ENCODE measurements at regions not wholly inside any gene's neighbourhood (a gene's known extent, or its start where the extent isn't known, plus 50 kb on each side); places are given as distances from the start of the nearest gene placed in this dataset.

DNA sequence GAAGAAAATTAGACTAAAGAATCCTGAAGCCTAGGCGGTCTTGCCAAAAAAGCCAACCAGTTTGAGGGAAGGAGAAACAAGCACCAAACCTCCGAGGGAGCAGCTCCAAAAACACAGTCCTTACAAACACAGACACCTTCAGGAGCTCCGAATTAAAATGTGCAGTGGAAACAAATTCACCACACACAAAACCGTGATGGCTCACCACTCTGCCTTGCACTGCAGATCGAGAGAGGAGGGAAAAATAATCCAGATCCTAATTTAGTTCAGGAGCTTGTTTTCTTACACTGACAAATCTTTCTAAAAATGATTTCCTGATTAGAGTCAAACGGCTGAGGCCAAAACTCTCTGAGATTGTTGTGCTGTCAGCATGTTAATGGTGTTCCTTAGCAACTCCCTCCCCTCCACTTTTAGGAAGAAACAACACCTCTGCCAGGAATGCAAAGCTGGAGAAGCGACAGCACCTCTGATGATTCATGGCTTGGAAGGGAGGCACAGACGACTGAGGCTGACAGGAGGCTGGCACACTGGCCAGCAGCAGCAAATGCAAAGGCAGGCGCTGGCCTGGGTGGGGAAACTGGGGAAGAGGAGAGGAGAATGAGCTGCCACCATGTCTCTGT is 249.4 kb upstream of the KLHL29 start:
- TF ChIP-seq FOXA1 (IDR thresholded peaks at IDR 0.05), result no peak
- TF ChIP-seq, protein P1, sequence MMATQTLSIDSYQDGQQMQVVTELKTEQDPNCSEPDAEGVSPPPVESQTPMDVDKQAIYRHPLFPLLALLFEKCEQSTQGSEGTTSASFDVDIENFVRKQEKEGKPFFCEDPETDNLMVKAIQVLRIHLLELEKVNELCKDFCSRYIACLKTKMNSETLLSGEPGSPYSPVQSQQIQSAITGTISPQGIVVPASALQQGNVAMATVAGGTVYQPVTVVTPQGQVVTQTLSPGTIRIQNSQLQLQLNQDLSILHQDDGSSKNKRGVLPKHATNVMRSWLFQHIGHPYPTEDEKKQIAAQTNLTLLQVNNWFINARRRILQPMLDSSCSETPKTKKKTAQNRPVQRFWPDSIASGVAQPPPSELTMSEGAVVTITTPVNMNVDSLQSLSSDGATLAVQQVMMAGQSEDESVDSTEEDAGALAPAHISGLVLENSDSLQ (IDR thresholded peaks at IDR 0.05), result no peak
- no peak for TF ChIP-seq ELF4 (IDR thresholded peaks at IDR 0.05)
- no peak for TF ChIP-seq BHLHE40 (IDR thresholded peaks at IDR 0.05; ENCODE audit: borderline replicate concordance)
- TF ChIP-seq SUZ12 (IDR thresholded peaks at IDR 0.05), result no peak
- TF ChIP-seq ZNF384 (IDR thresholded peaks at IDR 0.05), result no peak
- no peak for TF ChIP-seq FOXK2 (IDR thresholded peaks at IDR 0.05)
- no peak for TF ChIP-seq TARDBP (IDR thresholded peaks at IDR 0.05)
- no peak for TF ChIP-seq ARNT (IDR thresholded peaks at IDR 0.05)
- TF ChIP-seq CTBP1 (IDR thresholded peaks at IDR 0.05; ENCODE audit: borderline replicate concordance), result no peak
- no peak for TF ChIP-seq FOXM1 (IDR thresholded peaks at IDR 0.05; ENCODE audit: borderline replicate concordance)
- no peak for TF ChIP-seq HDGF (IDR thresholded peaks at IDR 0.05; ENCODE audit: borderline replicate concordance)
- ChIA-PET CTCF (interaction anchor here (0.7 kb wide), 1 partner anchor 140 kb away, joined by 3 read pairs; no protein-coding TSS in a partner anchor), POLR2A (no interaction called here)
- no peak for DNase-seq (ENCODE audit: extremely low spot score)

DNA sequence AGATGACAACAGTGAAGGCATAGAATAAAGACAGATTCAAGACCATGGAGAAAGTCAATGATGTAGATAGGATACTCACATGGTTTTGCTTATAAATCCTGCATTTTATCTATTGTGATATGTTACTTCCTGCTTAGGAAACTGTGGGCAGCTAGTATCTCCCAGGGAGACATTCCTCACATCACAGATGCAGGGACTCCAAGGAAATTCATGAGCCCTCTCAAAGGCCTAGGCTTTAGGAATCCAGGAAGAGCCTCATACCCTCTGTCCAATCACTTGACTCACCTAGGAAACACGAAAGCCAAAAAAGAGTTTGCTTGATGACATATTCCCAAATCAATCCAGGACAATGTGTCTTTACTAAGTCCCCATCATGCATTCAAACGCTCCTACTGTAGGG is 247.8 kb upstream of the KLHL29 start:
- no peak for TF ChIP-seq FOXK2 (IDR thresholded peaks at IDR 0.05)
- TF ChIP-seq NFRKB (IDR thresholded peaks at IDR 0.05), result no peak
- no peak for TF ChIP-seq CTBP1 (IDR thresholded peaks at IDR 0.05; ENCODE audit: borderline replicate concordance)
- no peak for TF ChIP-seq FOXM1 (IDR thresholded peaks at IDR 0.05; ENCODE audit: borderline replicate concordance)
- TF ChIP-seq HDGF (IDR thresholded peaks at IDR 0.05; ENCODE audit: borderline replicate concordance), result no peak
- no peak for TF ChIP-seq SUZ12 (IDR thresholded peaks at IDR 0.05)
- no peak for TF ChIP-seq LEF1 (IDR thresholded peaks at IDR 0.05; ENCODE audit: borderline replicate concordance)
- no peak for TF ChIP-seq ARNT (IDR thresholded peaks at IDR 0.05)
- no peak for TF ChIP-seq FOXA1 (IDR thresholded peaks at IDR 0.05)
- no peak for TF ChIP-seq SP1 (IDR thresholded peaks at IDR 0.05)
- DNase-seq (ENCODE audit: extremely low spot score), result no peak
- ChIA-PET CTCF (no interaction called here), POLR2A (no interaction called here)

DNA sequence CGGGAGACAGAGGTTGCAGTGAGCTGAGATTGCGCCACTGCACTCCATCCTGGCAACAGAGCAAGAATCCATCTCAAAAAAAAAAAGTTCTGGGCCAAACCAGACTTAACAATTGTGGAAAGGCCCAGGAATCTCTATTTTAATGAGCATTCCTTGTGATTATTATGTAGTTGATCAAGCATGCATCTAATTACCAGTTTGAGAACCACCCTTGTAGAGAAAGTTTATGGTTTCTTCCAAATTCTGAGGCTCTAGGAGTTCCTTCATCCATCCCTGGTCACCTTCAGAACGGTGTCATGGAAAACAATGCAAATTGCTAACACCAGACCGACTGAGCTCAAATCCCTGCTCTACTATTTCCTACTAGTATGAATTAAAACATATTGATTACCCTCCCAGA is 246.3 kb upstream of the KLHL29 start:
- TF ChIP-seq FOXA1 (IDR thresholded peaks at IDR 0.05), result no peak
- TF ChIP-seq, protein P1 (IDR thresholded peaks at IDR 0.05), result no peak
- no peak for TF ChIP-seq ZNF384 (IDR thresholded peaks at IDR 0.05)
- no peak for TF ChIP-seq HDGF (IDR thresholded peaks at IDR 0.05; ENCODE audit: borderline replicate concordance)
- no peak for TF ChIP-seq SP1 (IDR thresholded peaks at IDR 0.05)
- TF ChIP-seq ARNT (IDR thresholded peaks at IDR 0.05), result no peak
- no peak for TF ChIP-seq BHLHE40 (IDR thresholded peaks at IDR 0.05; ENCODE audit: borderline replicate concordance)
- TF ChIP-seq NFRKB (IDR thresholded peaks at IDR 0.05), result no peak
- TF ChIP-seq SUZ12 (IDR thresholded peaks at IDR 0.05), result no peak
- DNase-seq (ENCODE audit: extremely low spot score), result no peak
- ChIA-PET POLR2A (no interaction called here), CTCF (no interaction called here)

DNA sequence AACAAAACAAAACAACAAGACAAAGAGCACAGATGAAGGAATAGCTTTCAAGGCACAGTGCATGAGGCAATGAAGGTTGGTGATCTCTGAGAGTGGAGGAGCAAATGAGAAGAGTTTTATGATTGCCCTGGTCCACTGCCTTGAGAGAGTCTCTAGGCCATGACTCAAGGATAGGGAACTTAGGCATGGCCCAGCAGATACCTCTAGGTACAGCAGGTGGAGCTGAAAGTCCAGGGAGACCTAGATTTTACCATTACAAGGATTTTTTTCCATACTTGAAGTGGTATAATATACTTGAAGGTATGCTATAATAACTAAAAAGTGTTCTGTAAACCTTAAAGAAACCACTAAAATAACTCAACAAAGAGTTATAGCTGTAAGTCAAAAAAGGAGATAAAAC is 239.5 kb upstream of the KLHL29 start:
- POLR2A ChIA-PET, result no interaction called here
- TF ChIP-seq HDGF (IDR thresholded peaks at IDR 0.05; ENCODE audit: borderline replicate concordance) (no peak), ZNF384 (IDR thresholded peaks at IDR 0.05) (no peak), ARNT (IDR thresholded peaks at IDR 0.05) (no peak), FOXK2 (IDR thresholded peaks at IDR 0.05) (no peak)
- CTCF ChIA-PET, result no interaction called here
- no peak for DNase-seq (ENCODE audit: extremely low spot score)

DNA sequence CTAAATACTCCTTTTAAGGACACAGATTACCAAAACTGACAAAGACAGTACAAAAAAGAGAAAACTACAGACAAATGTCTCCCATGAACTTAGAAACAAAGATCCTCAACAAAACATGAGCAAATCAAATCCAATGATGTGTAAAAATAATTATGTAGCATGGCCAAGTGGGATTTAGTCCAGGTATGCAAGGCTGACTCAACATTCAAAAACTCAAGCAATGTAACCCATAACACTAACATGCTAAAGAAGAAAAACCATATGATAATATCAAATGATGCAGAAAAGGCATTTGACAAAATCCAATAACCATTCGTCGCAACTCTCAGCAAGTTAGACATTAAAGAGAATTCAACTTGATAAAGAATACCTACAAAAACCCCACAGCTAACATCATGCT is 239.0 kb upstream of the KLHL29 start:
- POLR2A ChIA-PET, result no interaction called here
- CTCF ChIA-PET, result no interaction called here

DNA sequence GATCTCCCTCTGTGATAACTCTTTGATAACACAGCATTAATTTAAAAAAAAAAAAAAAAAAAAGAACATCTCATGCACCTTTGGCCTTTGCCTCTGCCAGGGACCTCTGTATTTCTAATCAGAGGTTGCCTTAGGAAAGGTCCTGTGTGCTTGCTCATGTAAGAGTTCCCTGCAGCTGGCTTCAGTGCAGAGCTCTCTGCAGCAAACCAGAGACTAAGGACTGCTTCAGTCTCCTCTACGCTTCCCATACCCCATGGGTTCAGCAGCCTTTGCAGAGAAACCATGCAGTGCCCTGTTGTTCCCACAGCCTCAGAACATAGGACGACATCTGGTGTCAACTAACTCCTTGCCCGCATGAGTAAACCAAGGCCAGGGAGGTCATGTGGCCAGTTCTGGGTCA is 236.6 kb upstream of the KLHL29 start:
- ChIA-PET POLR2A (no interaction called here), CTCF (no interaction called here)
- no peak for TF ChIP-seq L3MBTL2 (conservative IDR thresholded peaks at IDR 0.05)
- no peak for DNase-seq (ENCODE audit: extremely low spot score)

More for the DNA sequence above, 239.0 kb upstream of the KLHL29 start:
- DNase-seq (ENCODE audit: extremely low spot score), result no peak
- TF ChIP-seq ARNT (IDR thresholded peaks at IDR 0.05) (no peak), SP1 (IDR thresholded peaks at IDR 0.05) (no peak), SUZ12 (IDR thresholded peaks at IDR 0.05) (no peak), CTBP1 (IDR thresholded peaks at IDR 0.05; ENCODE audit: borderline replicate concordance) (no peak), TARDBP (IDR thresholded peaks at IDR 0.05) (no peak), FOXK2 (IDR thresholded peaks at IDR 0.05) (no peak), ELF4 (IDR thresholded peaks at IDR 0.05) (no peak), NFRKB (IDR thresholded peaks at IDR 0.05) (no peak), LEF1 (IDR thresholded peaks at IDR 0.05; ENCODE audit: borderline replicate concordance) (no peak), BHLHE40 (IDR thresholded peaks at IDR 0.05; ENCODE audit: borderline replicate concordance) (no peak), FOXA1 (IDR thresholded peaks at IDR 0.05) (no peak), L3MBTL2 (conservative IDR thresholded peaks at IDR 0.05) (no peak), FOXM1 (IDR thresholded peaks at IDR 0.05; ENCODE audit: borderline replicate concordance) (no peak), HDGF (IDR thresholded peaks at IDR 0.05; ENCODE audit: borderline replicate concordance) (no peak), ZNF384 (IDR thresholded peaks at IDR 0.05) (no peak)
- TF ChIP-seq, protein P1 (IDR thresholded peaks at IDR 0.05), result no peak

DNA sequence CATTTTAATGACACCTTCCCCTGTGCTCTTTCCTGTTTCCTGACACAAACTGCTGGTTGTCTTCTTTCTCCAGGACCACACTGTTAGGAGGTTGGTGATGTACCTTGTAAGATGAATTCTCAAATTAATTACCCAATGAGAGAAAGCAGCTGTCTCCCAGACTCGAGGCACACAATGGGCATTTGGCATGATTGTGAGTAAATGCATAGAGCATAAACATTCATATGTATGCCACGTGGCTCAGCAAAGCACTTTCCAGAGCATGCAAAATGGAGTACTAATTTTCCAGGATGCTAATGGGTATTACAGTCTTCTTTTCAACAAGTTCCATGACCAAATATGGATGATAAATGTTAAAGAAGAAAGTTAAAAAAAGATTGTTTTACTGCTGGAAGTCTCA is 235.2 kb upstream of the KLHL29 start:
- ChIA-PET POLR2A (no interaction called here), CTCF (no interaction called here)
- DNase-seq (ENCODE audit: extremely low spot score), result no peak
- TF ChIP-seq LEF1 (IDR thresholded peaks at IDR 0.05; ENCODE audit: borderline replicate concordance) (no peak), SUZ12 (IDR thresholded peaks at IDR 0.05) (no peak), CTBP1 (IDR thresholded peaks at IDR 0.05; ENCODE audit: borderline replicate concordance) (no peak), TARDBP (IDR thresholded peaks at IDR 0.05) (no peak), ZNF384 (IDR thresholded peaks at IDR 0.05) (no peak), BHLHE40 (IDR thresholded peaks at IDR 0.05; ENCODE audit: borderline replicate concordance) (no peak), HDGF (IDR thresholded peaks at IDR 0.05; ENCODE audit: borderline replicate concordance) (no peak), ELF4 (IDR thresholded peaks at IDR 0.05) (no peak), SP1 (IDR thresholded peaks at IDR 0.05) (no peak), NFRKB (IDR thresholded peaks at IDR 0.05) (no peak), FOXA1 (IDR thresholded peaks at IDR 0.05) (no peak), ARNT (IDR thresholded peaks at IDR 0.05) (no peak), L3MBTL2 (conservative IDR thresholded peaks at IDR 0.05) (no peak), FOXM1 (IDR thresholded peaks at IDR 0.05; ENCODE audit: borderline replicate concordance) (no peak)
